ENCODE measurements at regions not wholly inside any gene's neighbourhood (a gene's known extent, or its start where the extent isn't known, plus 50 kb on each side); places are given as distances from the start of the nearest gene placed in this dataset.
"Not testable (repeated sequence)": the region's sequence is repeated elsewhere in the genome, so short reads cannot be mapped to it uniquely, and the experiment has no call there.

DNA sequence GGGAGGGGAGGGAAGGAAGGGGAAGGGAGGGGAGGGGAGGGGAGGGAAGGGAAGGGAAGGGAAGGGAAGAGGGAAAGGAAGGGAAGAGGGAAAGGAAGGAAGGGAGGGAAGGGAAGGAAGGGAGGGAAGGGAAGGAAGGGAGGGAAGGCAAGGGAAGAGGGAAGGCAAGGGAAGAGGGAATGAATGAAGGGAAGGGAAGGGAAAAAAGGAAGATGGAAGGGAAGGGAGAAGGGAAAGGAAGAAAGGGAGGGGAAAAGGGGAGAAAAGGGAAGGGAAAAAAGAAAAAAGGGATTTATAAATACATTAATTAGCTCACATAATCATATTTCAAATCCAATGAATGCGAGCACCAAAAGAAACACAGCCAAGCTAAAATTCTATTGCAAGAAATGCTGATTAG lies 202.9 kb upstream of the LRRTM4 start:
- no peak for DNase-seq

DNA sequence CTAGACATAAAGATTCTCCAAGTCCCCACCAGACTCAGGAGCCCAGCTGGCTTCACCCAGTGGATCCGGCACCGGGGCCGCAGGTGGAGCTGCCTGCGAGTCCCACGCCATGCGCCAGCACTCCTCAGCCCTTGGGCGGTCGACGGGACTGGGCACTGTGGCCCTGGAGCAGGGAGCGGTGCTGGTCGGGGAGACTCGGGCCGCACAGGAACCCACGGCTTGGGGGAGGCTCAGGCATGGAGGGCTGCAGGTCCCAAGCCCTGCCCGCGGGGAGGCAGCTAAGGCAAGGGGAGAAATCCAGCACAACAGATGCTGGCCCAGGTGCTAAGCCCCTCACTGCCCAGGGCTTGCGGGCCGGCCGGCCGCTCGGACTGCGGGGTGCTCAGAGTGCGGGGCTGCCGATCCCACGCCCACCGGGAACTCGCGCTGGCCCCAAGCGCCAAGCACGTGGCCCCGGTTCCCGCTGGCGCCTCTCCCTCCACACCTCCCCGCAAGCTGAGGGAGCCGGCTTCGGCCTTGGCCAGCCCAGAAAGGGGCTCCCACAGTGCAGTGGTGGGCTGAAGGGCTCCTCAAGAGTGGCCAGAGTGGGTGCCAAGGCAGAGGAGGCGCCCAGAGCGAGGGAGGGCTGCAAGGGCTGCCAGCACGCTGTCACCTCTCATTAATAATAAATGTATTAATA lies 212.6 kb upstream of the LRRTM4 start:
- not testable (repeated sequence) for DNase-seq

DNA sequence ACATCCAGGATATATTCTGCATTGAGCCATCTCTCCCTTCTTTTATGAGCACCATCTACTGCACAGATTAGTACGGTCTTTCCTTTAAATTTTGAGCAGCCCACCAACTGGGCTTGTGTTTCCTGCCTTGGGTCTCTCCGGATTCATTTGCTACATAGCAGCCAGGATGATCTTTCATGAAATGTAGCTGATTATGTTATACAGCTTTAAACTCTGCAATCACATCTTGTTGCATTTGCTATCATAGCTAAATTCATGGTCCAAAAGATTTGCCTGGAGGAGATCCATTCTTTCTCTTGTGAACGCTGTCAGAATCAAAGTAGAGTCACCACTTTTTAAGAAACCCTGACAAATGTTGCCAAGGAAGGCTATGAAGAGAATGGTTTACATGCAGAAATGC lies 215.1 kb upstream of the LRRTM4 start:
- DNase-seq, result no peak

DNA sequence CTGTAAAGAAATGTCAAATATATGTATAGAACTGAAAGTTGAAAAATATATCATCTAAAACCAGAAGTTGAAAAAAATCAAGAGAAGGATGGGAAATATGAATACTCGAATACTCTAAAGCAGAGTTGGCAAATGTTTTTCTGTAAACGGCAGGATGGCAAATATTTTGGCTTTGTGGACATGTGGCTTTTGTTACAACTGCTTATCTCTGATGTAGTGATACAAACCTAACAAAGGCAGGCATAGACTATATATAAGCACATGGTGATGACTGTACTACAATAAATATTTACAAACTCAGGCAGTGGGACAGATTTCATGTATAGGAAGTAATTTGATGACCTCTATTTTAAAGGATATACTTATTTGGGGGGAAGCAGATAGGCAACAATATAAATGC lies 224.6 kb upstream of the LRRTM4 start:
- DNase-seq, result no peak

DNA sequence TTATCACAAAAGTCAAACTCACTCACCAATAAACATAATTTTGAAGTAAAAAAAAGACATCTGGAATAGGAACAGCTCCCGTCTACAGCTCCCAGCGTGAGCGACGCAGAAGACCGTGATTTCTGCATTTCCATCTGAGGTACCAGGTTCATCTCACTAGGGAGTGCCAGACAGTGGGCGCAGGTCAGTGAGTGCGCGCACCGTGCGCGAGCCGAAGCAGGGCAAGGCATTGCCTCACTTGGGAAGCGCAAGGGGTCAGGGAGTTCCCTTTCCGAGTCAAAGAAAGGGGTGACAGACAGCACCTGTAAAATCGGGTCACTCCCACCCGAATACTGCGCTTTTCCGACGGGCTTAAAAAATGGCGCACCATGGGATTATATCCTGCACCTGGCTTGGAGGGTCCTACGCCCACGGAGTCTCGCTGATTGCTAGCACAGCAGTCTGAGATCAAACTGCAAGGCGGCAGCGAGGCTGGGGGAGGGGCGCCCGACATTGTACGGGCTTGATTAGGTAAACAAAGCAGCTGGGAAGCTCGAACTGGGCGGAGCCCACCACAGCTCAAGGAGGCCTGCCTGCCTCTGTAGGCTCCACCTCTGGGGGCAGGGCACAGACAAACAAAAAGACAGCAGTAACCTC lies 231.7 kb upstream of the LRRTM4 start:
- not testable (repeated sequence) for DNase-seq

DNA sequence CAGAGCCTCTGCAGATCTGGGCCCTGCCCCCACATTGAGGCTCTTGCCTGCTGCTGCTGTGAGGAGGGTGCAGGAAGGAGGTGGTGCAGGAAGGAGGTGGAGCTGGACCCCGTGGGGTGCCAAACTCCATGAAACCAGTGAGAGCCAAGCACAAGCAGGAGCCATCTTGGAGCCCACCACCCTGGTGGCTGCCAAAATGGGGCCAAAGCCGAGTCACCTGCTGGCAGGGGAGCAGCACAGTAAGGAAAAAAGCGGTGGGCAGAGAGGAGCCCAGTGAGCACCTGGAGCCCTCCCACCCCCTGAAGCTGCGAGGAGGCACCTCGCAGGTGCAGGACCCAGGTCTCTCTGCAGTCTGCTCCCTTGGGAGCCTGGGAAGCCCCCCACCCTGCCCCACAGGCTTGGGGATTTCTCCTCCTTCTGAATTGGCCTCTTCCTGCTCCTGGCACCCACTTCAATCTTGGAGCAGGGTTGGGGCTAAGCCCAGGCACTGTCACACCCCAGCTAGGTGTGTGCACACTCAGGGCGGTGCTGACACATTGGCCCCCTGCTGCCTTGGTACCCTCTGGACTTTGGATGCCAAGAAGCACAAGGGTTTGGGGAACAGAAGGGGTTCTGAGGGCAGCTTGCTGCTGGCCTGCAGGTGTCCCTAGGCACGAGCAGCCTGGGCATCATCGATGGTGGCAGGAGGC lies 245.4 kb upstream of the LRRTM4 start:
- DNase-seq, result no peak

DNA sequence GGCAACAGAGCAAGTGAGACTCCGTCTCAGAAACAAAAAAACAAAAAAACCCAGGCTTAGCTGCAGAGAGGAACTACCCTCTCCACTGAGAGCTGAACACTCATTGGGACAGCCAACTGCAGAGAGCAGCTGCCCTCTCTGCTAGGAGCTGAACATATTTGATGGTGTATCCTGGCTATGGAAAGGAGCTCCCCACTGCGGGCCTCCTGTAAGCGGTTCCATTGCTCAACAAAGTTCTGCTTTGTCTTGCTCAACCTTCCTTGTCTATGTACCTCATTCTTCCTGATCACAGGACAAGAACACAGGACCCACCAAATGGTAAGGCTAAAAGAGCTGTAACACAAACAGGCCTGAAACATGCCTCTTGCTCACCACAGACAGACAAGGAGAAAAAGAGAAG lies 246.3 kb upstream of the LRRTM4 start:
- DNase-seq, result no peak

DNA sequence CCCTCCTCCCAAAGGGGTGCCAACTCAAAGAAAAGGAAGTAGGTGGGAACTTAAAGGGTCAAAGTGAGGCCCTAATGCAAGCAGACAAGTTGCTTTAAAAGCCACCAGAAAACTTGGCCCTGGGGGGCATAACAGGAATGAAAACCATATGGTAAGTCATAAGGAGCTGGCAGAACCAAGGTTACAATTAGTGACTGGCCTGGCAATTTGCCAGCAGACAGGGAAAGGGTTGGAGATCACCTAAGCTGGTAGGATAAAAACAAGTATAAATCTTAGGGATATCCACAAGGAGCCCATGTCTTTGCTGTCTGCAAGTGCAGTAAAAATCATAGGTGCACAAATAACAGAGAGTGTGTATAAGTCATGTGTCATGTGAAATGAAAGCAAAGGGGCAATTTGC lies 256.7 kb upstream of the LRRTM4 start:
- DNase-seq, result no peak

DNA sequence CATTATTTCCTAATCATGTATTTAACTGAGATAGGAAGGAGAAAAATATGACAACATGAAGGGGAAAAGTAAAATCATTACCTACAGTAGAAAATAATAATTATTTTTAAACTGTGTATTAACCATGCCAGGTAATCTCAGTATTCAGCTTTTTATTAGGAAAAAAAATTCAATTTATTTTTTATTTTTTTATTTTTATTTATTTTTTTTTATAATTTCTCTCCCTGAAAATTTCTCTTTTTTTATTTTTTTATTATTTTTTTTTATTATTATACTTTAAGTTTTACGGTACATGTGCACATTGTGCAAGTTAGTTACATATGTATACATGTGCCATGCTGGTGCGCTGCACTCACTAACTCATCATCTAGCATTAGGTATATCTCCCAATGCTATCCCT lies 271.3 kb upstream of the LRRTM4 start:
- DNase-seq, result not testable (repeated sequence)

DNA sequence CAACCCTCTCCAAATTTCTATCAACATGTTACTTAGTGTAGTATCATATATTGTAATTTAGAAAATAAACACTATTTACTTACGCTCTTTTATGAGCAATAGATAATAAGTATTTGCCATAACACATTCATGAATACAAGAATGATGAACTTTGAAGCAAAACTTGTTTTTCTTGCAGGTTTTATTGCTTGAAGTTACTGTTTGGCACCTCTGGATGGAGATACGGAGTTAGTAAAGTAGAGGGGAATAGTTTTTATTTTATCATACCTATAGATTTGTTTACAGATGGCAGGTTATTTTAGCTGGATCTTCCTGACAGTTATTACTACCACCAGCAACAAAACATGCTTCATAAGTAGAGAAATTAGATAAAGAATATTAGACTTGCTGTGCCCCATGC lies 274.2 kb upstream of the LRRTM4 start:
- DNase-seq, result no peak

DNA sequence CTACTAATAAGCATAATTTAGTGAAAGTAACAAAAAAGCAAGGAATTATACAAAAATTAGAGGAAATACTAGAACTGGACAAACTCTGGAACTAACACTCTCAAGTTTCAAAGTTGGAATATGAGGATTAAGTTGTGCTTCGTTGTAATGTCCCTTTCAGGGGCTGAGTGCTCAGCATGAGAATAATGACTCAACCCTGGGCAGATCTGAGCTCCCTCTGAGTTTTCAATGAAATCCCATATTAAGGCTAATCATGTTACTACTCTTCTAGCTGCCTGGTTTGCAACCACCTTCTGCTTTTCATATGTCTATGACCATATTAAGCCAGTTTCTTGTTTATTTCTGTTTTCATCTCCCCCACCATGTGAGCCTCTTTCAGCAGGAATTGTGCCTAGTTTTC lies 274.9 kb upstream of the LRRTM4 start:
- no peak for DNase-seq

DNA sequence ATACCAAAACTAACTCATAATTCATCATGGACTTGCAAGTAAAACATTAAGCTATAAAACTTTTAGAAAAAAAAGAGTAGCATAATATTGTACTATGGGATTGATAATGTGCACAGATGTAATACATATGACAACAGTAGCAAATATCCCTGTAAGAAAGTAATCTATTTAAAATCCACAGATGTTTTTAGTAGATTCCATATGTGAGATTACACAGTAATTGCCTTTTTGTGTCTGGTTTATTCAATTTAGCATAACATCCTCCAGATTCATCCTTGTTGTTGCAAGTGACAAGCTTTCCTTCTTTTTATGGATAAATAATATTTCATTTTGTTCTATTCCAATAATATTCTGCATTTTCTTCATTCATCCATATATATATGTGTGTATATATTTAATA lies 278.2 kb upstream of the LRRTM4 start:
- no peak for DNase-seq

DNA sequence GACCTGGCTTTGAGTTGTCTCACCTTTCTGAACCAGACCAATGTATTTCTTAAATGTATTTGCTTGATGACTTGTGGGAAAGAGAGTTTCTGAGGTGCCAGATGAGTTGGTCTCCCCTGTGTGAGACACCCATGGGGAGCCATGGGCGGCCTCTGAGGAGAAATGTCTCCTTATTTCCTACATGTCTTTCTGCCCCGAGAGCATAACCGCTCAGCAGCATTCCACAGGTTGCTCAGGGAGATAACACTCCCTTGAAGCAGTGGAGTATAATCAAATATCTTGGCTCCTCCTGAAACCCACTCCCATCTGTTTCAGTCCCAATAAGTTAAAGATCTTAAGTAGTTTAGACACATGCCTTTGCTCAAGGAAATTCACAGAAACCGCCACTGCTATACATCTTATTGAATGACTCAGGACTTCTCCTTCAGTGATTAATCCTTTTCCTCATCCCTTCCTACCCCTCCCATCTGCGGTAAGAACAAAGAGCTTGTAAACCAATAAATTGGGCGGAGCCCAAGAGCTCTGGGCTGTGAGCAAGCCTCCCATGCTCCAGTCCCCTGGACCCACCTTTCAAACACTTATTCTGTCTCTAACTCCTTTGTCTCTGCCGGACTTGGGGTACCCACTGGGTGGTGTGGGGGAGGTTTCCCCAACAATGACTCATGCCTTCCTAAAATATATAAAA lies 285.5 kb upstream of the LRRTM4 start:
- no peak for DNase-seq

DNA sequence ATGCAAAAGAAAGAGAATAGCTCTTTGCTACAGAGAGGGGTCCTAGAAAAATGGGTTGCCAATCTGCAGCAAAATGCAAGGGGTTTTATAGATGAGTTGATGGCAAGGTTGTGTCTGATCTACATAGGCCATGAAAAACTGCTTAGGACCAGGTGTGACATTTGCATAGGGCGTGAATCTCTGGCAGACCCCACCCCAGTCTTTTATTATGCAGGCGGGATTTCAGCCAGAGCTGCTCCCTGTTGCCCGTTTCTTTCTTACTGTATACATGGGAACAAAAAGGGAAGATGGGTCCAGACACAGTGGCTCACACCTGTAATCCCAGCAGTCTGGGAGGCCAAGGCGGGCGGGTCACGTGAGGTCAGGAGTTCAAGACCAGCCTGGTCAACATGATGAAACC lies 286.4 kb upstream of the LRRTM4 start:
- no peak for DNase-seq

DNA sequence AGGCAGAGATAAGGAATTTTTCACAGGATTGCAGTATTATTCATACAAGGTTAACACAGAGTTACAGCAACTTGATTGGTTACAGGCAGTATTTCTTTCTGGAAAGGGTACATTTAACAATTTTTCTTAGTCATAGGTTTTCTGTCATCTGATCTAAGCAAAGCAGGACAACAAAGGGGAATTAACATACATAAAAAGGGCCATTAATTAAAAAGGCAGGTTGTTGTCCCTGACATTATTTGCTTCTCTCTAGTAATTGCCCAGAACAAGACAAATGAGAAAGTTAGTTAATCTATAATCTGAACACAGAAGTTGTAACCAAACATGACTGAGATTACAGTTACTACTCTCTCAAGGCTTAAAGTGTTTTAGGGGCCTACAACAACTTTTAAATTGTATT lies 291.4 kb upstream of the LRRTM4 start:
- no peak for DNase-seq

DNA sequence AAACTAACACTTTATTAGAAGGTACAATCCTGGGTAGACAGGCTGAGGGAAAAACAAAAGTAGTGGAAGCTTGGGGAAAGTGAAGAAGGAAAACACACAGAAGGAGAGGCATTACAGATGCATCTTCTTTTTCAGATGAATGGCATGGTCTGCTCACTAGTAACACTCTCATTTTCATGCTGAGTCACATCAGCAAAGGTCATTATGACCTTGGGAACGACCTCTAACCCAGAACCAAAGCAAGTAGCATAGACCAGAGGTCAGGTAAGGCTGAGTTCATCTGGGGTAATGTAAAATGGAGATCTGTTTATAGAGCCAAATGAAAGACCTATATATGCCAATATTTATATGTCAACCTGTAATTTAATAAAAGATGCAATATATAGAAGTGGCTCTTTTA lies 294.4 kb upstream of the LRRTM4 start:
- no peak for DNase-seq

DNA sequence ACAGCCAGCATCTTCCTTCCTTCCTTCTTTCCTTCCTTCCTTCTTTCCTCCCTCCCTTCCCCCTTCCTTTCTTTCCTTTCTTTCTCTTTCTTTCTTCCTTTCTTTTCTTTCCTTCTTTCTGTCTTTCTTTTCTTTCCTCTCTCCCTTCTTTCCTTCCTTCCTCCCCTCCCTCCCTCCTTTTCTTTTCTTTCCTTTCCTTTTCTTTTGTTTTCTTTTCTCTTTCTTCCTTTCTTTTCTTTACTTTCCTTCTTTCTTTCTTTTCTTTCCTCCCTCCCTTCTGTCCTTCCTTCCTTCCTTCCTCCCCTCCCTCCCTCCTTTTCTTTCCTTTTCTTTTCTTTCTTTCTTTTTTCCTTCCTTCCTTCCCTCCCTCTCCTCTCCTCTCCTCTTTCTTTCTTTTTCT lies 296.0 kb upstream of the LRRTM4 start:
- DNase-seq, result no peak

DNA sequence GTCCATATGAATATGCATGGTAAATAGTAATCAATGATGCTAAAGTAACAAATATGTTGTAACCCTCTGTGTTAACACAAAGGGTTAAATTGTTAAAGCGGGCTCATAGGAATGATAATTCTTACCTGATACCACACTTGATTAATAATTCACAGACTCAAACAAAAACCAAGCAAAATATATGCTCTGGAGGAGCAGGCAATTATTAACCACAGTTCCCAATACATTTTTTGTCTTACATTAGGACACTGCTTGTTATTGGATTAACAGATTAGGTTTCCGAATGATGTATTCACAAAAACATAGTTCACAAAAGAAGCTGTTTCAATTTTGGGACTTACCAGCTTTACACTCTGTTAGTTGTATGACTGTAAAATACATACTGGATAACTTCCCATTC lies 300.9 kb upstream of the LRRTM4 start:
- DNase-seq, result no peak

DNA sequence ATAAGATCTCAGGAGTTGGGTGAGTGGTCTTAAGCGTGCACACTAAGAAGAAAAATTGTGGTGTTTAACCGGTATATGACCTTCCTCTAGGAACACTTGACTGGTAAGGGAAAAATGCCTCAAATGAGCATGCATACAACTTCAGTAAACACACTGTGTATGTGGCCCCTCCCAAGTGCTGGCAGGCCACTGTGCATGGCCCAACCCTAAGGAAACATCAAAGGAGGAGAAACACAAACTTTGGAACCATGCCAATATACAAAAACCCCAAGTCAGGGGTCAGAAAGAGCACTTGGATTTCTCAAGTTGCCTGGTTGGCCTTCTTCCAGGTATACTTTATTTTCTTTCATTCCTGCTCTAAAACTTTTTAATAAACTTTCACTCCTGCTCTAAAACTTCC lies 308.9 kb upstream of the LRRTM4 start:
- DNase-seq, result no peak

DNA sequence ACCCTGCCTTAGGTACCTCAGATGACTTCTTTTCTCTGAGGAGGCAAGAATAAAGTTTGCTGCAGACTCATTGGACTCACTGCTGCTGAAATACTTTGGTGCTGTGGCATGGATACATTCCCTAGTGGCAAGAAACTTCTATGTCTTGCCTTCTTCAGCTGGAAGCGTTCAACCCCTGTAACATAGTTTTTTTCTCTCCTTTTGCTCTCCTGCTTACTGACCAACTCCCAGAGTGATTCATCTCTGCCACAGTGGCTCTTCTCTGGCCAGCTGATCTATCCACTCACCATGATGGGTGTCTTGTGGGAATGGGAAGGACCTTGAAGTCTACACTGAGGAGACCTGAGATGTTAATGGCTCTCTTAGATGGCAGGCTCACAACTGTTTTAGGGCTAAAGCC lies 309.3 kb upstream of the LRRTM4 start:
- no peak for DNase-seq

DNA sequence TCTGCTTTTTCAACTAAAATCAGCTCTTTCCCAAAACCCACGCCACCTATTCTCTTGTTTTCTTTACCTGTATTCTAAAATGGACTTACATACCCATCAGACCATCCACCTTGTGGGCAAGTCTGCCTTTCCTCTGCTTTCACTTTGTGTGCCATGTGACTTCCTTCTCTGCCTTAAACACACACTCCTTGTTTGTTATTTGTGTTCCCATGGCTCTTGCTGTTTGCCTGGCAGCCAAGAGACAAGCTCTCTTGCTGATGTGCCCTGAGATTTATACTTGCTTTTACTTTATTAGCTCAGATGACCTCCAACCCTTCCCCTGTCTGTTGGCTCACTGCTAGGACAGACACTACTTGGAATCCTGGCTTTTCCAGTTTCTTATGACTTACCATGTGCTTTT lies 309.7 kb upstream of the LRRTM4 start:
- DNase-seq, result no peak

DNA sequence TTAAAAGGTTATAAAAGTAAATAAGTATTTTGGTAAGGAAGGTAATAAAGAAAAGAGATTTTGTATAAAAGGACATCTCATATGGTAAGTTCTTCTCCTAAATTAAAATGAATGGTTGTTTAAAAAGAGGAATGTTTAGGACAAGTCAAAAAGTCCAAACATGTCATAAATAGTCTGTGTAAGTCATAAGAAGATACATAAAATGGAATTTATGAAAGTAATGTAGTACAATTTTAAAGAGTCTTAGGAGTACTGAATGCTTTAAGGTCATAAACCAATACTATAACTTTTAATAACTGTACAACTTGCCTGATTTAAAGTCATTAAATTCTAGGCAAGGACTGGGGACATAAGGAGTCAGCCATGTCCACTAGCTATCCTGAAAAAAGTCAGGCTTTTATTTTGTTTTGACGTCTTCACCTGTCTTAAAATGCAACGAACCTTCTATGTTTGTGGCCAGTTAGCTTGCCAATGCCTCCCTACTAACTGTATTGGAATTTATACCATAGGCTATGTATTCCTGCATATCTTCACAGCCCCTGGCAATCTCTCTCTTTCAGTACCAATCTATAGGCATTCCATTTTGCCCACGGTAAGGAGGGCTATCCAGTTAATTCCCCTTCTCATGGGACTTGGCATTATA lies 312.3 kb upstream of the LRRTM4 start:
- DNase-seq, result no peak

DNA sequence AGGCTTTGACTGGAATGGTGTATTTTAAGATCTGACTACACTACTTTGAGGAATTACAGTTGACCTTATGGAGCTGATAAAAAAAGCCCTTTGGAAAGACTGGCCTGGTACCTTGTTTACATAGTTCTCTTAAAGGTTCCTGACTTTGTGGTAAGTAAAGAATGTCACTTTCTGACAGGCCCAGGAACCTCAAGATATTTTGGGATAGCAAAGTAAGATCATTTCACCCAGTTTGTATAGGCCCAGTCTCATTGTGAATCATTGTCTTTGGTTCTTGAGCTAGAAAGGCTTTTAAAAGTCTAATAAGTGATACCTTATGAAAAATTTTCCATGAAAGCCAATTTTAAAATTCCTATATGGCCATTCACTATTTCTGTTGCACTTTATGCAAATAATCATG lies 316.3 kb upstream of the LRRTM4 start:
- no peak for DNase-seq

DNA sequence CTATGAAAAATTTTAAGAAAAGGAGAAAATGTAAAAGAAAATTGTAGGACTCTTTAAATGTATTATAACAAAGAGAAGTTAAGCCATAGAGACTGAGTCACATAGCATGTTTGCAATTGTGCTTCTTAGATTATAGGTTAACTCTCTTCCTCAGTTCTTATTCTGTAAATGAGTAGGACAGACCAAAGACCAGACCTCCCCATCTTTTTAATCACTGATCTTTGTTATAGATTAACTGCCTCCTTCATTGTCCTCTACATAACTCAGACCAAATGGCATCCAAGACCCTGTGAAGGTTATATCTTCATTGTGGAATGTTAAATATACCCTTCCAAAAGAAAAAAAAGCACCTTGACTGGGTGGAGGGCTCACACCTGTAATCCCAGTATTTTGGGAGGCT lies 316.9 kb upstream of the LRRTM4 start:
- DNase-seq, result no peak

Measured in NCI-H1092 (cell line).